ENCODE measurements at regions not wholly inside any gene's neighbourhood (a gene's known extent, or its start where the extent isn't known, plus 50 kb on each side); places are given as distances from the start of the nearest gene placed in this dataset.

GRCh38 chr2:204156456-204156855 is 219.9 kb downstream of the ICOS start:
- no peak for TF ChIP-seq ZNF670 (tag by site-specific recombination; IDR thresholded peaks at IDR 0.05; ENCODE audit: low read depth)
- TF ChIP-seq ZNF521 (tag by site-specific recombination; IDR thresholded peaks at IDR 0.05) = no peak
- TF ChIP-seq MYNN (tag by site-specific recombination; IDR thresholded peaks at IDR 0.05; ENCODE audit: borderline replicate concordance) = no peak
- TF ChIP-seq ZNF423 (tag by site-specific recombination; IDR thresholded peaks at IDR 0.05) = no peak
- TF ChIP-seq ZNF280C (tag by site-specific recombination; IDR thresholded peaks at IDR 0.05) = no peak
- TF ChIP-seq CTCF (tag by site-specific recombination; IDR thresholded peaks at IDR 0.05) = no peak
- no peak for TF ChIP-seq KLF9 (tag by site-specific recombination; IDR thresholded peaks at IDR 0.05; ENCODE audit: low read depth)
- TF ChIP-seq, protein P1, sequence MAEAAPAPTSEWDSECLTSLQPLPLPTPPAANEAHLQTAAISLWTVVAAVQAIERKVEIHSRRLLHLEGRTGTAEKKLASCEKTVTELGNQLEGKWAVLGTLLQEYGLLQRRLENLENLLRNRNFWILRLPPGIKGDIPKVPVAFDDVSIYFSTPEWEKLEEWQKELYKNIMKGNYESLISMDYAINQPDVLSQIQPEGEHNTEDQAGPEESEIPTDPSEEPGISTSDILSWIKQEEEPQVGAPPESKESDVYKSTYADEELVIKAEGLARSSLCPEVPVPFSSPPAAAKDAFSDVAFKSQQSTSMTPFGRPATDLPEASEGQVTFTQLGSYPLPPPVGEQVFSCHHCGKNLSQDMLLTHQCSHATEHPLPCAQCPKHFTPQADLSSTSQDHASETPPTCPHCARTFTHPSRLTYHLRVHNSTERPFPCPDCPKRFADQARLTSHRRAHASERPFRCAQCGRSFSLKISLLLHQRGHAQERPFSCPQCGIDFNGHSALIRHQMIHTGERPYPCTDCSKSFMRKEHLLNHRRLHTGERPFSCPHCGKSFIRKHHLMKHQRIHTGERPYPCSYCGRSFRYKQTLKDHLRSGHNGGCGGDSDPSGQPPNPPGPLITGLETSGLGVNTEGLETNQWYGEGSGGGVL (tag by site-specific recombination; IDR thresholded peaks at IDR 0.05) = no peak
- TF ChIP-seq HOXA7 (CRISPR knock-in tag; IDR thresholded peaks at IDR 0.05; ENCODE audit: borderline replicate concordance) = no peak
- TF ChIP-seq, protein P2, sequence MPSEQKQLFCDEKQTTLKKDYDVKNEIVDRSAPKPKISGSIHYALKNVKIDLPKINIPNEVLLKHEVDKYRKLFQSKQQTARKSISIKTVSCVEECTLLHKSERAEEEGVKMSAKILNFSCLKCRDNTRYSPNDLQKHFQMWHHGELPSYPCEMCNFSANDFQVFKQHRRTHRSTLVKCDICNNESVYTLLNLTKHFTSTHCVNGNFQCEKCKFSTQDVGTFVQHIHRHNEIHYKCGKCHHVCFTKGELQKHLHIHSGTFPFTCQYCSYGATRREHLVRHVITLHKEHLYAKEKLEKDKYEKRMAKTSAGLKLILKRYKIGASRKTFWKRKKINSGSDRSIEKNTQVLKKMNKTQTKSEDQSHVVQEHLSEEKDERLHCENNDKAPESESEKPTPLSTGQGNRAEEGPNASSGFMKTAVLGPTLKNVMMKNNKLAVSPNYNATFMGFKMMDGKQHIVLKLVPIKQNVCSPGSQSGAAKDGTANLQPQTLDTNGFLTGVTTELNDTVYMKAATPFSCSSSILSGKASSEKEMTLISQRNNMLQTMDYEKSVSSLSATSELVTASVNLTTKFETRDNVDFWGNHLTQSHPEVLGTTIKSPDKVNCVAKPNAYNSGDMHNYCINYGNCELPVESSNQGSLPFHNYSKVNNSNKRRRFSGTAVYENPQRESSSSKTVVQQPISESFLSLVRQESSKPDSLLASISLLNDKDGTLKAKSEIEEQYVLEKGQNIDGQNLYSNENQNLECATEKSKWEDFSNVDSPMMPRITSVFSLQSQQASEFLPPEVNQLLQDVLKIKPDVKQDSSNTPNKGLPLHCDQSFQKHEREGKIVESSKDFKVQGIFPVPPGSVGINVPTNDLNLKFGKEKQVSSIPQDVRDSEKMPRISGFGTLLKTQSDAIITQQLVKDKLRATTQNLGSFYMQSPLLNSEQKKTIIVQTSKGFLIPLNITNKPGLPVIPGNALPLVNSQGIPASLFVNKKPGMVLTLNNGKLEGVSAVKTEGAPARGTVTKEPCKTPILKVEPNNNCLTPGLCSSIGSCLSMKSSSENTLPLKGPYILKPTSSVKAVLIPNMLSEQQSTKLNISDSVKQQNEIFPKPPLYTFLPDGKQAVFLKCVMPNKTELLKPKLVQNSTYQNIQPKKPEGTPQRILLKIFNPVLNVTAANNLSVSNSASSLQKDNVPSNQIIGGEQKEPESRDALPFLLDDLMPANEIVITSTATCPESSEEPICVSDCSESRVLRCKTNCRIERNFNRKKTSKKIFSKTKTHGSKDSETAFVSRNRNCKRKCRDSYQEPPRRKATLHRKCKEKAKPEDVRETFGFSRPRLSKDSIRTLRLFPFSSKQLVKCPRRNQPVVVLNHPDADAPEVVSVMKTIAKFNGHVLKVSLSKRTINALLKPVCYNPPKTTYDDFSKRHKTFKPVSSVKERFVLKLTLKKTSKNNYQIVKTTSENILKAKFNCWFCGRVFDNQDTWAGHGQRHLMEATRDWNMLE (tag by site-specific recombination; conservative IDR thresholded peaks at IDR 0.05; ENCODE audit: low read depth) = no peak
- no peak for TF ChIP-seq REST (tag by site-specific recombination; IDR thresholded peaks at IDR 0.05)
- no peak for TF ChIP-seq ZNF704 (tag by site-specific recombination; IDR thresholded peaks at IDR 0.05)
- TF ChIP-seq ZNF701 (tag by site-specific recombination; IDR thresholded peaks at IDR 0.05) = no peak
- no peak for TF ChIP-seq ZNF621 (tag by site-specific recombination; IDR thresholded peaks at IDR 0.05)

Data from HEK293 (cell line).